Activated CD8-positive, alpha-beta memory T cell treated with anti-CD3 and anti-CD28 coated beads for 36 hours (primary cell): ENCODE measurements at regions not wholly inside any gene's neighbourhood (a gene's known extent, or its start where the extent isn't known, plus 50 kb on each side); places are given as distances from the start of the nearest gene placed in this dataset.

Experiments used
- CTCF ChIA-PET: fragments of 350-600 bp; sonication (Branson Sonifier 250); formaldehyde crosslinking; loops from one replicate; lab custom pipeline; 2021; ENCODE audit warnings: antibody characterized with exemption; lab: Charles Lee
- POLR2A ChIA-PET: fragments of 350-600 bp; sonication (Branson Sonifier 250); formaldehyde crosslinking; loops from one replicate; lab custom pipeline; 2021; ENCODE audit warnings: antibody characterized with exemption; lab: Charles Lee

DNA sequence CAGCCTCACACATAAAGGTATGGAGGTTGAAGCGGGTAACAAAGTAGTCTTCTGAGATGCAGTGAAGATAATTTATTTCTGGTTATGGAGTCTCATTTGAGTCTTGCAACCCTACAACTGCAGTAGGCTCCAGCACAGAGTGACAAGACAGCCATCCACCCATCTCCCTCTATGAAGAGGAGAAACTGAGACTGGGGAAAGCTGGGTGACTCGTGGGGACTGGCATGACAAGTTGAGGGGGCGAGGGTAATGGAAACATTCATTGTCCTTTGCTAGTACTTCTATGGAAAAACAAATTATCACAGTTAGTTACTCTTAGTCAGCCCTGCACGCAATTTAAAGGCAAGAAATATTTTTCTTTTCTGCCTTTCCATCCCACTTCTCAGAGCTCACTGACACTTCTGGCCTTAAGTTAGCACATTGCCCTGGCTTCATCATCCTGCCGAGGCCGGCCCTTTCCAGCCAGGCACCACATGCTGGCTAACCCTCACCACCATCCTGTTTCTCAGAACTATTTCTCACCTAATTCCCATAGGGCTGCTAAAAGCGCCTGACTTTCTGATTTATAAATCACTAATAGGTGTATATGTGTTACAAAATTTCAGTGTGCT is 361.1 kb downstream of the ETS1 start:
- CTCF ChIA-PET: no interaction called here
- POLR2A ChIA-PET: no interaction called here

DNA sequence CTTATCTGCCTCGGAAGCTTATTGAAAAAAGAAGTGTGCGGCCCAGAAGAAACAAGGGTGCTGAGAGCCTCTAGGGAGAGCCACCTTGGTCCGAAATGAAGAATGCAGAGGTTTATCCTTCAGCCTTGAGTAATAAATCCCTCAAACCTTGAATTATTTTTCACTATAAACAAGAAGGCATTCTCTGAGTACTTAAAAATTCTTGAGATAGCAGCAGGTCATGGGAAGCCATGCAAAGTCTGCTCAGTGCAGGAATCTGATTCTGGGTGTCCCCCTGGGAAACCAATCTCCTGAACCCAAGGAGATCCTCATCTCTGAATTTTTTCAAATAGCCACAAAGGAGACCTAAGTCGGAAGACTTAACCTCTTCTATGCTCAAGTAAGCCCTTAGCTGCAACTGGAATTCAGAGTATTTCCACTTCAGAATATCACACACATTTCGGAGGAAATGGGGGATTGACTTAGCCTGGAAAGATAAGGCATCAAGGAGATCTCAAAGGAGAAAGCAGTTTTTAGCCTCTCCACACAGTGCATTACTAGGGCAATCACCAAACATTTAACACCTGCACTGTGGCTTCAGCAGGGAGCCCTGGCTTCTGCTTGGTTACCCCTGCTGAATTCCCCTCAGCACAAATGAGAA is 365.0 kb downstream of the ETS1 start:
- CTCF ChIA-PET: no interaction called here

DNA sequence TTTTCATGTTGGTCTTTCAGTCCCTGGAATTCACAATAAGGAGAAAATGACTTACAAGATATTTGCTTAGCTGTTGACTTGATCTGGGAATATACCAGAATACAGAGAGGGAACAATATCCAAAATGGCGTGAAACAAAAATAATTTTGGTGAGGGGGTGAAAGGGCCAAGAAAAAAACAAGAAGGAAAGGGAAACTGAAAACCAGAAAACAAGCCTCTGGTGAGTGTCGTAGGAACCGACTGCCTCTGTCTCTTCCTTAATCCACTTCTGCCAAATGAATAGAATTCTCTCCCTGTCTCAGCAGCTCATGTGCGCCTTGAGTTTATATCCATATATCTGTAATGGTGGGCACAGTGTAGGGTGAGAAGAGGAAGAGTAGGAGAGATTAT is 367.6 kb downstream of the ETS1 start:
- CTCF ChIA-PET: interaction anchor here (0.8 kb wide), 1 partner anchor 69 kb away, joined by 3 read pairs; no protein-coding TSS in a partner anchor
- POLR2A ChIA-PET: no interaction called here

More for the DNA sequence above, 365.0 kb downstream of the ETS1 start:
- POLR2A ChIA-PET: no interaction called here

DNA sequence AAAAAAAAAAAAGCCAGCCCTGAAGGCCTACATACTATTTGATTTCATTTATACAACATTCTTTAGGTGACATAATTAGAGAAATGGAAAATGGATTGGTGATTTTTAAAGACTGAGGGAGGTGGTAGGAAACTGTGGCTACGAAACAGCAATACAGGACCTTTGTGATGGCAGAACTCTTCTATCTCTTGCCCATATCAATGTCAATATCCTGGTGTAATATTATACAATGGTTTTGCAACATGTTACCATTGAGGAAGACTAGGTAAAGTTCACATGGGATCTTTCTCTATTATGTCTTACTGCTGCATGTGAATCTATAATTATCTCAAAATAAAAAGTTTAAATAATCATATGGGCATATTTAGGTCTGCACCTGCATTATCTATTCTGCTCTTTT is 371.2 kb downstream of the ETS1 start:
- ChIA-PET CTCF (no interaction called here), POLR2A (no interaction called here)

DNA sequence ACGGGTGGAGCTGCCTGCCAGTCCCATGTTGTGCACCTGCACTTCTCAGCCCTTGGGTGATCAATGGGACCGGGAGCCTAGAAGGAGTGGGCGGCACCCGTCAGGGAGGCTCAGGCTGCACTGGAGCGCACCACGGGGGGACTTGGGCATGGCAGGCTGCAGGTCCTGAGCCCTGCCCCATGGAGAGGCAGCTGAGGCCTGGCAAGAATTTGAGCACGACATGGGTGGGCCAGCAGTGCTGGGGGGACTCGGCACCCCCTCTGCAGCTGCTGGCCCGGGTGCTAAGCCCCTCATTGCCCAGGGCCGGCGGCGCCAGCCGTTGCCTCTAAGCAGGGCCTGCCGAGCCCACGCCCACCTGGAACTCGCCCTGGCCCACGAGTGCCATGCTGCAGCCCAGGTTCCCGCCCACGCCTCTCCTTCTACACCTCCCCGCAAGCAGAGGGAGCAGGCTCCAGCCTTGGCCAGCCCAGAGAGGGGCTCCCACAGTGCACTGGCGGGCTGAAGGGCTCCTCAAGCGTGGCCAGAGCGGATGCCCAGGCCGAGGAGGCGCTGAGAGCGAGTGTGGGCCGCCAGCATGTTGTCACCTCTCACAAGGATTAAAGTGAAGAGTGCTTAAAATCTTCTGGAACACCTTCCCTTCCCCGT is 372.0 kb downstream of the ETS1 start:
- POLR2A ChIA-PET: no interaction called here
- CTCF ChIA-PET: interaction anchor here (1.0 kb wide), 1 partner anchor 670 kb away, joined by 3 read pairs; no protein-coding TSS in a partner anchor

DNA sequence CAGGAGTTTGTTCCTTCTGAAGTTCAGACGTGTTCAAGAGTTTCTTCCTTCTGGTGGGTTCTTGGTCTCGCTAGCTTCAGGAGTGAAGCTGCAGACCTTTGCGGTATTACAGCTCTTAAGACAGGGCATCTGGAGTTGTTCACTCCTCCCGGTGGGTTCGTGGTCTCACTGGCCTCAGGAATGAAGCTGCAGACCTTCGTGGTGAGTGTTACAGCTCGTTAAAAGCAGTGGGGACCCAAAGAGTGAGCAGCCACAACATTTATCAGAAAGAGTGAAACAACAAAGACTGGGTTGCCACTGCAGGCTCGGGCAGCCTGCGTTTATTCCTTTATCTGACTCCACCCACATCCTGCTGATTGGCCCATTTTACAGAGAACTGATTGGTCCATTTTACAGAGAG is 373.1 kb downstream of the ETS1 start:
- ChIA-PET POLR2A (no interaction called here), CTCF (interaction anchor here (1.0 kb wide), 1 partner anchor 671 kb away, joined by 3 read pairs; no protein-coding TSS in a partner anchor)

DNA sequence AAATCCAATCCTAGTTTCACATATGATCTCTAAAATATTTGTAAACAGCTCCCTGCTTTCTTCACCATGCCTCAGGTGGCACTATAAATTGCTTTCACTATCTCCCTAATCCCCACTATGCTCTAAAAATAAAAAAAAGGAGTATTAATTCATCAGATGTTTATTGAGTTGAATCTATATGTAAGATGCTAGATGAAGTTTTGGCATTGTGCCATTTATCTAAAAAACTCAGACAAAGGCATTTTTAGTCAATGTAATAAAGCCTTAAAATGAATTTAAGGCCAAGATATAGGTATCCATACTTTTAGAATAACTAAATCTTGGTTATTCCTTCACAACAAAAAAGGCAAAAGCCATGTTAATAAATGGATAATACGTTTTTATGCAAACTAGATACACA is 373.9 kb downstream of the ETS1 start:
- POLR2A ChIA-PET: no interaction called here
- CTCF ChIA-PET: no interaction called here

DNA sequence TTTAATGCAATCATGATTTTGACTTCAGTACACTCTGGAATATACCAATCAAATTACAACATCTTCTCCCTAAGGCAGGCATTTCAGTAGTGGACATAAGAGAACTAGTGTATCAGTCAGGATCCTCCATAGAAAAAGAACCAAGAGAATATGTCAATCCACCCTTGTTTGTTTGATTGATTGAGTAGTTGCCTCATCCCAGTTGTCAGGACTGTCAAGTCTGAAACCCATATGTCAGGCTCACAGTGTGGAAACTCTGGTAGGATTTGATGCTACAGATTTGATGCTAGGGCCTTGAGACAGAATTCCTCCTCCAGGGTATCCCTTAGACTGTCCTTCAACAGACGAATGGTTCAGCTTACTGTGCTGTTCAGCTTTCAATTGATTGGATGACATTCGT is 375.0 kb downstream of the ETS1 start:
- POLR2A ChIA-PET: no interaction called here
- CTCF ChIA-PET: no interaction called here

DNA sequence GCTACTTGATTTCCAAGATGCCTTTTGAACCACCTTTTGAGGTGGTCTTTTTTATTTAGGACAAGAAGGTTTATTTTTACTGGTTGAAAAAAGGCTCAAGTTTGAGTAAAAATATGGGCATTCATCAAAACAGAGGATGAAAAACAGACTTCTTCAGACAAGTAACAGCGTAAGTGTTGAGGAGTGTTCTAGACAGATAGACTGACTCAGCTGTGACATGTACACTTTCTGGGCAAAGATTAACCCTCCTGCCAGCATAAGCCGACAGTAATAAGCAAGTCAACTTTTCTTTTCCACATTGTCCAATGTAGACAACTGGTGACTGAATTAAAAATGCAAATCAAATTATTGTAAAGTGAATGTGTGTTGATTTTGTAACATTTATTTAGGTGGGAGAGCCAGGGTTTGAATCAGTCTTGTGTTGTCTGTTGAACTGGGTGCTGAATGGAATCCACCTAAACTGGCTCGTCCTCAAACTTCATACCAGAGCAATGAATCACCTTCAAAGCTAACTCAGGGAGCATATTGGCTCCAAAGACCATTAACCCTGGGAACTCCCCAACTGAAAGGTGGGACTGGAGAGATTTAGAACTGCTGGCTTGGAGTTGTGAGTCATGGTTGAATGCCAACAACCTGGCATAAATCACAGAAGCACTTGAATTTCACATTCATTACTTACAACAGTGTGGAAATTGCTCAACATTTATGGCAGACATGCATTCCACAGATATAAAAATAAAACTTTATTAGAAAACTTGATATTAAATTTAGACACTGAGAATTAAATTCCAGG is 377.0 kb downstream of the ETS1 start:
- ChIA-PET POLR2A (no interaction called here), CTCF (no interaction called here)

DNA sequence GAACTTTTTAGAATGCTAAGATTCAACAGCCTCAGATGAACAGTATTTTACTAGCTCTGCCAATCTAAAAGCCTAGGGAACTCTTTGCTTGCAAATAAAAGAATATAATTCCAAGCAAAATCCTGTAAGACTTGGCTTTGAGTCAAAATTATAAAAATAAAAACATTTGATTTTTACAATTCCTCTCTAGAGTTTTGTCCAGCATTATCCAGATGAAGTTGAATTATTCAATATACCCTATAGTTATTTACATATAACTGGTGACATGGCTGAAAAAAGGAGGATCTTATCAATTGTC is 378.3 kb downstream of the ETS1 start:
- ChIA-PET CTCF (no interaction called here), POLR2A (no interaction called here)

DNA sequence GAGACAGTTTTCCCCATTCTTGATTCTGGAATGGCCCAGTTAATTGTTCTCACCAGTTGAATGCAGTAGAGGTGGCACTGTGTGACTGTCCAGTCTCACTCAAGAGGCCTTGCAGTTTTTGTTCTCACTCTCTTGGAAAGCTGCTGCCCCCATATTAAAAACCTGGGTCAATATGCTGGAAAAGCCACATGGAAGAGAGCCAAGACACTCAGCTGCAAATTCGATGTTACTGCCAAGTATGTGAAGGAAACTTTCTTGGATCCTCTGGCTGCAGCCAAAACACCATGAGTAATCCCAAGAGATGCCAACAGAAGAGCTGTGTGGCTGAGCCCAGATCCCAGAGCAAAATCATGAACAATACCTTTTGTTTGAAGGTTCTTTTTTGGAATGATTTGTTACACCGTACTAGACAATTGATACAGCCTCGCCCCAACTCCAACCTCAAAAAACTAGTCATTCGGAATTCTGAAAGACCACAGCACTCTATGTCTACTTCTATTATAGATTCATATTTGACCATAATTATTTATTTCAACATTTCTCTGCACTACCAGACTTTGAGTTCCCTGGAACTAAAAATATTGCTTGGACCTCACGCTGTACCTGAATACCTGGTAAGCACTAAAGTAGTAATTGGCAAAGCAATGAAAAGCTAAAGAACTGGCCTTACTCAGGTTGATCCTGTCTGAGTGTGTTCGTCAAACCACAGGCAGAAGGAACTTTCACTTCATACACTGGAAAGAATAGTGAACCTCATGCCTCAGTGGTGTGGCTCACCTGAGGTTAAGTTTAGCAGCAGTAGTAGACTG is 378.8 kb downstream of the ETS1 start:
- CTCF ChIA-PET: no interaction called here
- POLR2A ChIA-PET: no interaction called here

DNA sequence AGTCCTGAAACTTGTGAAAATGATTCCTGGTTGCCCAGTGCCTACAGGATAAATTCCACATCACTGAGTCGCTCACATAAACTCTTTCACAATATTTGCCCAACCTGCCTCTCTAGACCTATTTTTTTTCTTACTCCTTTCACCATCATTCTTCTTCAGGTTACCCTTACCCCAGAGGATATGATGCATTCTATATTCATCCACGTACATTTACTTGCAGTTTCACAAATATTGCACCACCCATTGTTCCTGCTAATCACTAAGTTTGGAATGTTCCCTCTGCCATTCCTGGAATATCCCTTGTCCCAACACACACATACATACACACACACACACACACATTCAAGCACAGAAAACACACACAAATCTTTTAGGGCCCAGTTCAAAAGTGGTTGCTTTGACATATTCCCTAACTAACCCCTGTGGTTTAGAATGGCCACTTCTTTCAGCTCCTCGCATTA is 379.5 kb downstream of the ETS1 start:
- CTCF ChIA-PET: no interaction called here
- POLR2A ChIA-PET: no interaction called here

DNA sequence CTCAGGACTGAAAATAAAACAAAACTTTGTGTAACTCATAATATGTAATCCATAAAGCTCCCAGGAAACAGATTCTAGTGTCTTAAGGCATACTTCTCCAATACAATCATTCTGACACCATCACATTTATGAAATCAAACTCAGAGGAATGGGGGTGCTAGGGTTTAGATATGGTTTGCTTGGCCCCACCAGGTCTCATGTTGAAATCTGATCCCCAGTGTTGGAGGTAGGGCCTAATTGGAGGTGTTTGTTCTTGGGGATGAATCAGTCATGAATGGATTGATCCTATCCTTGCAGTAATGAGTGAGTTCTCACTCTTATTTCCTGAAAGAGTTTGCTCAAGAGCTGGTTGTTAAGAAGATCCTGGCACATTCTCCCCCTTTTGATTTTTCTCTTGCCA is 380.9 kb downstream of the ETS1 start:
- ChIA-PET CTCF (no interaction called here), POLR2A (no interaction called here)

DNA sequence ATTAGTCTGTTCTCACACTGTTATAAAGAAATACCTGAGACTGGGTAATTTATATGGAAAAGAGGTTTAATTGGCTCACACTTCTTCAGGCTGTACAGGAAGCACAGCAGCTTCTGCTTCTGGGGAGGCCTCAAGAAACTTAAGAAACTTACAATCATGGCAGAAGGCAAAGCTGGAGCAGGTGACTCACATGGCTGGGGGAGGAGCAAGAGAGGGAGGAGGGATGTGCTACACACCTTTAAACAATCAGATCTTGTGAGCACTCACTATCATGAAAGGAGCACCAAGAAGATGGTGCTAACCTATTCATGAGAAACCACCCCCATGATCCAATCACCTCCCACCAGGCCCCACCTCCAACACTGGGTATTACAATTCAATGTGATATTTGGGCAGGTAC is 381.6 kb downstream of the ETS1 start:
- CTCF ChIA-PET: no interaction called here
- POLR2A ChIA-PET: no interaction called here

DNA sequence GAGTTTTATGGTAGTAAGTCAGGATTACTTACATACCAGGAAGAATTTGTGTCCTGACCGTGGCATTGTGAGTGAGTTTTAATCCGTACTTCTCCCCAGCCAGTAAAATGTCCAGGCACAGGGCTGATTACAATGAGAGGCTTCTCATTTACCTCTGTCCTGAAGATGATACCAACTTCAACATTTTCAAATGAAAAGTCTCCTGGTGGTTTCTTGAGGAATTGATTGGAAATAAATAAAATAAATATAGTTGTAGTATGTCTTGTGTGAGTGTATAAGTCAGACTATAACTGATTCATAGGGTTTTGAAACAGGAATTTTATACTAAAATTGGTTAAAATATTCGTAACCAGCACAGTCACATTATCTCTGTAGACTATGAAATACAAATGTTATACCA is 382.5 kb downstream of the ETS1 start:
- CTCF ChIA-PET: no interaction called here
- POLR2A ChIA-PET: no interaction called here

DNA sequence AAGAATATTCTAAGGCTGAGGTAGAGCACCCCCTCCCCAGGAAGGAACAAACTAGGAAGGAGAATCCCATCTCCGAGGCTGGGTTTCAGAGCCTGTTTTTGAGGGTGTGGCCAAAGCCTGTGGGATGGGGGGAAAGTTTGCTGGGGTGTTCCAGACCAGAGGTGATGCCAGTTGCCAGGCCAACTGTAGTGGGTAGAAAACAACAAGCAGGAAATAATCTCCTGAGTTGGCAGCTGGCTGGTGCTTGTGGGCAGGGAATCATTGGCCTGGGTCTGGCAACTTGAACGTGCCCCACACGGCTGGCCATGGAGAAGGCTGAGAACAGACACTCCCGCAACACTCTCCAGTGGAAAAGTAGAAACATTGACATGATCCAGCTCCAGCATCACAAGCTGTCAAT is 385.6 kb downstream of the ETS1 start:
- POLR2A ChIA-PET: no interaction called here
- CTCF ChIA-PET: no interaction called here

DNA sequence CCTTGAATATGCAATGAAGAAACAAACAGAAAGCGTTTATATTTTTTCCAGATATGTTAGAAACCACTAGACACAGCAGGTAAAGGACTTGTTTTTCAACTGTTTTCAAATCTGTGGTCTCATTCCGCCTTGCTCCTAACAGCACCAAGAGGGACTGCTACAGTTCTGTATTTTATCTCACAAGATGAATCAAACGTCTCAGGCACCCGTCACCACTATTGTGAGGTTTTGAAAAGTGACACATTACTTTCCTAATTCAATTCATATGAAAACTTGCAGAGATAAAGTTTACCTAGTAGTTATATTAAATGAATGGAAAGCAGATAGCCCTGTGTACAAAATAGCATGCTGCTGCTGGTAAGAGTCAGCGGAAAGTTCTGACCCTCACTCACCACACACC is 386.3 kb downstream of the ETS1 start:
- CTCF ChIA-PET: no interaction called here
- POLR2A ChIA-PET: no interaction called here

DNA sequence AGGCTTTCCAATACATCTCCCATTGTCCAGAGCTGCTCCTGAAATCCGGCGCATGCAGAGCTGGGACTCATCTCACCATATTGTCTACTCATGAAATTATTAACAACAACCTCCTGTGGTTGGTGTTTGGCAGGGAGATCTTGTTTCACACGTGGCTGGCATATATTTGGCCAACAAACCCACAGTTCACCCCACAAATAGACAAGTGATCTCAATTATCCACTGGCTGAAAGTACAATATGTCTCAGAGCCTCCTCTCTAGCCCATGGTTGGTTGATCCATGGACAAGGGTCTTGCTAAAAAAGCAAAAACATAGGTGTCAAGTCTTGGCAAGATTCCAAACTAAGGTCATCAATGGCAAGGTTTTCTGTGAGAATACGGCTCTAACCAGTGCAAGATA is 386.9 kb downstream of the ETS1 start:
- ChIA-PET POLR2A (no interaction called here), CTCF (no interaction called here)

DNA sequence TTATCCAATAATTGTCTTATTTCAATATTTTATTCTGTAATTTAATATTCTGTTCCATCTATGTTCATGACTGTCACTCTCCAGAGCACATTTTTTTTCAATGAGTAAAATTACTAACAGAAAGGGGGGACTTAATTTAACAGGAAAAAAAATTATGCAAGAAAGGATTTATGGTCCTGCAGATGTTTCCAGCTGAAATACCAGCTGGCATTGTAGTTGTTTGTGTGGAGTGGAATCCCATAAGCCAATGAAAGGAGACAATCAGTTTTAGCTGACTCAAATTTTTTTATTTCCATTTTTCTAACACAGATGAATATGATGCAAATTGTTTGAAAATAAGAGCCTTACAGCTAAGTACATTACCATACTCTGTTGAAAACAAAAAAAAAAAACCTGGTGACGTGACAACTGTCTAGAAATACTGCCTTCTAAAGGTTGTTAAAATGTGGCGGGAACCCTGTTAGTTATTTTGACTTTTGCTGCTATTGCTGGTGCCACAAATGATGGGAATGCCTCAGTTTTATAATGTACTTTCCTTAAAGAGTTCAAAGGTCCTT is 389.1 kb downstream of the ETS1 start:
- POLR2A ChIA-PET: no interaction called here
- CTCF ChIA-PET: no interaction called here
